HEK293 (cell line): ENCODE measurements at regions not wholly inside any gene's neighbourhood (a gene's known extent, or its start where the extent isn't known, plus 50 kb on each side); places are given as distances from the start of the nearest gene placed in this dataset.

Experiments
- CTCF ChIA-PET: fragments of 350-600 bp; formaldehyde crosslinking; extraction: SDS; loops from one replicate; lab custom pipeline; 2021; ENCODE audit warnings: antibody characterized with exemption; lab: Yijun Ruan, JAX
- POLR2A ChIA-PET: fragments of 300-600 bp; formaldehyde crosslinking; extraction: SDS; loops from one replicate; lab custom pipeline; 2020; ENCODE audit warnings: antibody characterized with exemption, inconsistent platforms; lab: Yijun Ruan, JAX
- H3K27ac ChIP-seq: fragments of 200-500 bp; sonication (Bioruptor generic); 2 replicates; pipeline ENCODE4 v1.5.1; 2014; ENCODE audit warnings: low read depth, low read length, control low read depth, inconsistent platforms; ENCODE audit errors: extremely low read depth
- H3K36me3 ChIP-seq, 2 experiments: fragments of 200-500 bp in 1 of 2; sonication (Bioruptor generic) in 1 of 2; 1 replicate in 1 of 2; 2 replicates in 1 of 2; pipeline ENCODE4 v1.5.1; 2014 to 2017; ENCODE audit warnings: inconsistent platforms in 2 of 2, low read length in 2 of 2; ENCODE audit not compliant: control insufficient read depth in 2 of 2, insufficient read depth in 1 of 2
- H3K4me1 ChIP-seq: fragments of 200-500 bp; sonication (Bioruptor generic); 2 replicates; pipeline ENCODE4 v1.5.1; 2014; ENCODE audit warnings: mild to moderate bottlenecking, low read length, inconsistent platforms; ENCODE audit not compliant: control insufficient read depth, insufficient read depth
- H3K4me3 ChIP-seq: 2 replicates; pipeline ENCODE4 v1.5.1; 2011; ENCODE audit warnings: low read depth, mild to moderate bottlenecking, control low read depth, low read length, moderate library complexity
- H3K9me3 ChIP-seq: fragments of 200-500 bp; sonication (Bioruptor generic); 2 replicates; pipeline ENCODE4 v1.5.1; 2014; ENCODE audit warnings: low read depth, low read length, inconsistent platforms; ENCODE audit not compliant: control insufficient read depth, insufficient read depth
- BCL11B ChIP-seq: fragments of 450-650 bp; formaldehyde crosslinking; IDR thresholded peaks from 2 replicates; pipeline ENCODE4 v1.5.1; 2016; ENCODE audit warnings: low read depth, missing biosample characterization, missing genetic modification characterization
- HOXA7 ChIP-seq: sonication (generic); formaldehyde crosslinking; IDR thresholded peaks from 2 replicates; pipeline ENCODE4 v1.8.1; 2022; ENCODE audit warnings: missing genetic modification reagents, borderline replicate concordance
- KLF9 ChIP-seq: fragments of 450-650 bp; formaldehyde crosslinking; IDR thresholded peaks from 2 replicates; pipeline ENCODE4 v1.5.1; 2016; ENCODE audit warnings: missing biosample characterization, missing genetic modification characterization, low read depth
- PATZ1 ChIP-seq: fragments of 450-650 bp; formaldehyde crosslinking; IDR thresholded peaks from 2 replicates; pipeline ENCODE4 v1.5.1; 2016; ENCODE audit warnings: missing biosample characterization, missing genetic modification characterization
- PRDM2 ChIP-seq: fragments of 450-650 bp; formaldehyde crosslinking; IDR thresholded peaks from 2 replicates; pipeline ENCODE4 v1.5.1; 2016; ENCODE audit warnings: missing biosample characterization, missing genetic modification characterization, borderline replicate concordance
- ZBTB49 ChIP-seq: fragments of 450-650 bp; formaldehyde crosslinking; IDR thresholded peaks from 2 replicates; pipeline ENCODE4 v1.5.1; 2016; ENCODE audit warnings: missing biosample characterization, missing genetic modification characterization, low read depth
- ZFP41 ChIP-seq: fragments of 450-650 bp; formaldehyde crosslinking; IDR thresholded peaks from 2 replicates; pipeline ENCODE4 v1.5.1; 2016; ENCODE audit warnings: missing biosample characterization, missing genetic modification characterization, borderline replicate concordance
- ZNF10 ChIP-seq: fragments of 450-650 bp; formaldehyde crosslinking; IDR thresholded peaks from 2 replicates; pipeline ENCODE4 v1.5.1; 2017; ENCODE audit warnings: missing biosample characterization, missing genetic modification characterization
- ZNF138 ChIP-seq: fragments of 450-650 bp; formaldehyde crosslinking; IDR thresholded peaks from 2 replicates; pipeline ENCODE4 v1.5.1; 2016; ENCODE audit warnings: missing biosample characterization, missing genetic modification characterization, borderline replicate concordance
- ZNF16 ChIP-seq: fragments of 450-650 bp; formaldehyde crosslinking; IDR thresholded peaks from 2 replicates; pipeline ENCODE4 v1.5.1; 2016; ENCODE audit warnings: low read depth, missing biosample characterization, missing genetic modification characterization
- ZNF18 ChIP-seq: fragments of 450-650 bp; formaldehyde crosslinking; IDR thresholded peaks from 2 replicates; pipeline ENCODE4 v1.5.1; 2016; ENCODE audit warnings: missing biosample characterization, missing genetic modification characterization
- ZNF19 ChIP-seq: fragments of 450-650 bp; formaldehyde crosslinking; IDR thresholded peaks from 2 replicates; pipeline ENCODE4; 2016; ENCODE audit warnings: missing biosample characterization, missing genetic modification characterization, low read depth
- ZNF280D ChIP-seq: fragments of 450-650 bp; formaldehyde crosslinking; IDR thresholded peaks from 2 replicates; pipeline ENCODE4 v1.5.1; 2016; ENCODE audit warnings: missing biosample characterization, missing genetic modification characterization
- ZNF324 ChIP-seq: fragments of 450-650 bp; formaldehyde crosslinking; IDR thresholded peaks from 2 replicates; pipeline ENCODE4 v1.5.1; 2016; ENCODE audit warnings: missing biosample characterization, missing genetic modification characterization
- ZNF48 ChIP-seq: fragments of 450-650 bp; formaldehyde crosslinking; IDR thresholded peaks from 2 replicates; pipeline ENCODE4 v1.5.1; 2016; ENCODE audit warnings: missing biosample characterization, missing genetic modification characterization
- ZNF580 ChIP-seq: fragments of 450-650 bp; formaldehyde crosslinking; IDR thresholded peaks from 2 replicates; pipeline ENCODE4 v1.5.1; 2016; ENCODE audit warnings: missing biosample characterization, missing genetic modification characterization
- ZNF704 ChIP-seq: fragments of 450-650 bp; formaldehyde crosslinking; IDR thresholded peaks from 2 replicates; pipeline ENCODE4 v1.5.1; 2016; ENCODE audit warnings: missing biosample characterization, missing genetic modification characterization
- ZNF777 ChIP-seq: fragments of 450-650 bp; formaldehyde crosslinking; IDR thresholded peaks from 2 replicates; pipeline ENCODE4 v1.5.1; 2017; ENCODE audit warnings: missing biosample characterization, missing genetic modification characterization, borderline replicate concordance

- TF ChIP-seq ZNF280D (tag by site-specific recombination) (no peak), ZNF324 (tag by site-specific recombination) (no peak), PATZ1 (tag by site-specific recombination) (no peak), ZNF580 (peak; percentile 71; the same call in 1 of the 2 replicates), ZNF138 (tag by site-specific recombination) (no peak), ZNF704 (tag by site-specific recombination) (no peak), KLF9 (tag by site-specific recombination) (no peak), ZNF48 (tag by site-specific recombination) (no peak), ZNF10 (tag by site-specific recombination) (no peak)
These were observed 240.2 kb upstream of the PIK3C3 start (continued) for GRCh38 chr18:41714872-41715271.

GRCh38 chr18:41713969-41714825 lies 240.8 kb upstream of the PIK3C3 start:
- H3K36me3 ChIP-seq = no peaks in the 10 kb centered on the region
- H3K27ac ChIP-seq = no peak overlapping the region
- POLR2A ChIA-PET = no interaction called here
- no peaks in the 10 kb centered on the region for H3K9me3 ChIP-seq
- H3K4me1 ChIP-seq = peaks cover 16% of the 10 kb centered on the region
- CTCF ChIA-PET = no interaction called here
- no peak overlapping the region for H3K4me3 ChIP-seq
- no peak for TF ChIP-seq ZNF19 (tag by site-specific recombination)
- no peak for TF ChIP-seq ZBTB49 (tag by site-specific recombination)
- no peak for TF ChIP-seq ZNF16 (tag by site-specific recombination)
- TF ChIP-seq ZNF18 (tag by site-specific recombination) = no peak
- no peak for TF ChIP-seq HOXA7 (CRISPR knock-in tag)
- TF ChIP-seq BCL11B (tag by site-specific recombination) = no peak
- no peak for TF ChIP-seq ZNF777 (tag by site-specific recombination)
- TF ChIP-seq ZFP41 (tag by site-specific recombination) = no peak
- TF ChIP-seq PRDM2 = no peak
